GM12892 (cell line): ENCODE measurements at regions not wholly inside any gene's neighbourhood (a gene's known extent, or its start where the extent isn't known, plus 50 kb on each side); places are given as distances from the start of the nearest gene placed in this dataset.

Source experiments
- POLR2A ChIP-seq: IDR thresholded peaks from 2 replicates; pipeline ENCODE4 v1.6.1; 2011; ENCODE audit warnings: low read depth, low read length, control low read depth
- POLR2AphosphoS5 ChIP-seq: IDR thresholded peaks from 2 replicates; pipeline ENCODE4 v1.6.1; 2011; ENCODE audit warnings: low read depth, low read length, control low read depth
- TAF1 ChIP-seq: IDR thresholded peaks from 2 replicates; pipeline ENCODE4 v1.6.1; 2011; ENCODE audit warnings: low read depth, mild to moderate bottlenecking, control low read depth, low read length, borderline replicate concordance

DNA sequence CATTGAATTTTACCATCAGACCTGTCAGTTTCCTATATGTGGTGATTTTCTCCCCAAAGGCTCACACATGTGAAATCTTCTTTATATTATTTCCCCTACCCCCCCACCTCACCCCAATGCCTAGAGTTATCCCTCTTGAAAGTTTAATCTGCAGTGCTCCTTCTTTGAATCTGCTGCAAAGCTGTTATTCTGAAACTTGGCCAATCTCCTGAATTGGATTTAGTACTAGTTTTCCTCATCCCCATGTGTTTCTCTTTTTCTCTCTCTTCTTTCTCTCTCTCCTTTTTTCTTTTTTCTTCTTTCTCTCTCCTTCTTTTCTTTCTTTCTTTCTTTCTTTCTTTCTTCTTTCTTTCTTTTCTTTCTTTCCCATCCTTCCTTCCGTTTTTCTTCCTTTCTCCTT, 886.2 kb downstream of the TYW1 start:
- TF ChIP-seq POLR2A: no peak
- TF ChIP-seq POLR2AphosphoS5: no peak
- no peak for TF ChIP-seq TAF1
